Smooth muscle cell (in vitro differentiated cells): ENCODE measurements at regions not wholly inside any gene's neighbourhood (a gene's known extent, or its start where the extent isn't known, plus 50 kb on each side); places are given as distances from the start of the nearest gene placed in this dataset.

ENCODE experiments used
- DNase-seq: peaks from one replicate; lab custom pipeline; 2025; ENCODE audit not compliant: unreplicated experiment; lab: John Stamatoyannopoulos, UW
- H2AFZ ChIP-seq: fragments of 200-600 bp; sonication (generic); 2 replicates; pipeline ENCODE4 v1.6.0; 2016; ENCODE audit warnings: antibody characterized with exemption, low read depth, mild to moderate bottlenecking
- H3F3A ChIP-seq: fragments of 200-600 bp; sonication (generic); 2 replicates; pipeline ENCODE4 v1.6.0; 2017; ENCODE audit warnings: antibody characterized with exemption, low read depth
- H3K27ac ChIP-seq: fragments of 200-600 bp; sonication (generic); 2 replicates; pipeline ENCODE4 v1.5.1; 2016; ENCODE audit warnings: low read depth, mild to moderate bottlenecking
- H3K27me3 ChIP-seq: fragments of 200-600 bp; sonication (generic); 2 replicates; pipeline ENCODE4 v1.6.1; 2016; ENCODE audit warnings: low read depth, mild to moderate bottlenecking
- H3K36me3 ChIP-seq: fragments of 200-600 bp; sonication (generic); 2 replicates; pipeline ENCODE4 v1.5.1; 2016; ENCODE audit warnings: low read depth
- H3K4me1 ChIP-seq: fragments of 200-600 bp; sonication (generic); 2 replicates; pipeline ENCODE4 v1.5.1; 2016; ENCODE audit warnings: low read depth
- H3K4me2 ChIP-seq: fragments of 200-600 bp; sonication (generic); 2 replicates; pipeline ENCODE4 v1.6.0; 2016; ENCODE audit warnings: mild to moderate bottlenecking
- H3K4me3 ChIP-seq: fragments of 200-600 bp; sonication (generic); 2 replicates; pipeline ENCODE4 v1.5.1; 2016; ENCODE audit warnings: mild to moderate bottlenecking
- H3K79me2 ChIP-seq: fragments of 200-600 bp; sonication (generic); 2 replicates; pipeline ENCODE4 v1.6.0; 2016; ENCODE audit warnings: low read depth, mild to moderate bottlenecking
- H3K9ac ChIP-seq: fragments of 200-600 bp; sonication (generic); 2 replicates; pipeline ENCODE4 v1.6.0; 2016; ENCODE audit warnings: low read depth
- H3K9me3 ChIP-seq: fragments of 200-600 bp; sonication (generic); replicated peaks from 2 replicates; pipeline ENCODE4 v1.5.1; 2016; ENCODE audit warnings: low read depth
- H4K20me1 ChIP-seq: fragments of 200-600 bp; sonication (generic); 2 replicates; pipeline ENCODE4 v1.6.0; 2016; ENCODE audit warnings: low read depth
- CTCF ChIP-seq: fragments of 200-600 bp; sonication (generic); IDR thresholded peaks from 2 replicates; pipeline ENCODE4 v1.5.1; 2017; ENCODE audit warnings: borderline replicate concordance, mild to moderate bottlenecking, antibody characterized with exemption; ENCODE audit not compliant: insufficient read depth, poor library complexity, severe bottlenecking
- WGBS: methylation state at CpG from one replicate; pipeline ENCODE4 v1.1.7; 2016; ENCODE audit warnings: low lambda C conversion rate; 5-methylcytosine and 5-hydroxymethylcytosine counted together

DNA sequence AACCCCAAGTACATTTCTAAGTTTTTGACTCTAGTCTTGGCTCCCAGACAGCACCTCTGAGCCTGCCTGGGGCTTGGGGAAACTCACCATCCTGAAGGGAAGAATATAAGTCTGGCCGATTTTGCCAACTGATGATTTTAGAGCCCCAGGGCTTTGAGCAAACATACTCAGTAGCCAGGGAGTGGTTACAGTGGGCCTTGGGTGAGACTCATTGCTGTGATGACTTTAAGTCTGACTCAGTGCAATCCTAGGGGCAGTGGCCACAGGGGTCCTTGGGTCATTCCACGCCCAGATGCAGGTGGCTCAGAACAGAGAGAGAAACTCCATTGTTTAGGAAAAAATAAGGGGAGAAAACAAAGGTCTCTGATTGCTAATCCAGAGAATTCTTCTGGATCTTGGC, 312.0 kb upstream of the EDIL3 start:
- no peak for DNase-seq
- no peak for TF ChIP-seq CTCF
- Histone ChIP-seq H3K4me1 (no peaks in the 10 kb centered on the region), H3K79me2 (no peaks in the 10 kb centered on the region), H3K9me3 (no peaks in the 10 kb centered on the region), H3F3A (no peaks in the 10 kb centered on the region), H2AFZ (no peak overlapping the region), H3K27me3 (no peaks in the 10 kb centered on the region), H3K27ac (no peak overlapping the region), H3K4me3 (no peak overlapping the region), H3K9ac (no peak overlapping the region), H3K36me3 (no peaks in the 10 kb centered on the region), H3K4me2 (no peak overlapping the region), H4K20me1 (no peaks in the 10 kb centered on the region)
- 44% methylated on average over 2 of the region's 2 CpGs for WGBS

DNA sequence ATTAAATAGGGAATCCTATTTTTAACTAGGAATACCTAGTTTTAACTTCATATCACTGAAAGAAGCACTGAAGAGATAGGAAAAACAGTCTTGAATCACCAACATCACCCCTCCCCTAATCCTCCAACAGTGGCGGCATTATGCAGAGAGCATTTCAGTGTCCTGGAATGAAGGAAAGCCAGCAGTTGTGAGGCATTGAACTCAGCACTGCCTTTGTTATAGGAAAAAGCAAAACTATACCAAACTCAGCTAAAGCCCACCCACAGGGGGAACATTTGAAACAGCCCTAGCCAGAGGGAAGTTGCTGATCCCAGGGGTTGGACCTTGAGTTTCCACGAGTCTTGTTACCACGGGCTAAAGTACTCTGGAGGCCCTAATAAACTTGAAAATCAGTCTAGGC, 310.6 kb upstream of the EDIL3 start:
- H3K4me3 ChIP-seq, result no peak overlapping the region
- H3K4me1 ChIP-seq, result no peaks in the 10 kb centered on the region
- H3K9ac ChIP-seq, result no peak overlapping the region
- no peaks in the 10 kb centered on the region for H3K27me3 ChIP-seq
- H3K27ac ChIP-seq, result no peak overlapping the region
- no peaks in the 10 kb centered on the region for H3K79me2 ChIP-seq
- no peak overlapping the region for H2AFZ ChIP-seq
- DNase-seq, result no peak
- no peaks in the 10 kb centered on the region for H4K20me1 ChIP-seq
- no peak overlapping the region for H3K4me2 ChIP-seq
- no peaks in the 10 kb centered on the region for H3K9me3 ChIP-seq
- WGBS, result 57% methylated on average over 3 of the region's 3 CpGs
- no peaks in the 10 kb centered on the region for H3K36me3 ChIP-seq
- no peak for TF ChIP-seq CTCF
- H3F3A ChIP-seq, result no peaks in the 10 kb centered on the region

DNA sequence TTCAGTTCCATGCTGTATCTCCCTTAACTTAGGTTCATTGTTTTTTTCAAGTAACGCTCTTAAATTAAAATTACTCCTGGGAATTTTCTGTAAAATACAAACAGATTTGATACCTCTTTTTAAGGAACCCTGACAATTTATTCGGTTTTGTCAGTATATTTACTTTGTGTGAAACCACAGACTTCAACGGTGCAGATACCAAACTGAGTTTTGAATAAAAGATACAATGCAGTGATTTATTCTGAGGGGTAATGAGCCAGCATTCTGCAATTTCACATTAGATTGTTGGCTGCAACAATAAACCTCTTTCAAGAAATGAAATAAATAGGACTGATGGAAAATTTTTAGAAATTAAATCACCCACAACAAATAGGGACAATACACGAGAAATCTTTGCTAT, 308.6 kb upstream of the EDIL3 start:
- Histone ChIP-seq H3K4me1 (no peaks in the 10 kb centered on the region), H3K9ac (no peak overlapping the region), H3F3A (no peaks in the 10 kb centered on the region), H3K4me3 (no peak overlapping the region), H3K27ac (no peak overlapping the region), H3K4me2 (no peak overlapping the region), H3K79me2 (no peaks in the 10 kb centered on the region), H4K20me1 (no peaks in the 10 kb centered on the region), H3K27me3 (no peaks in the 10 kb centered on the region), H3K36me3 (no peaks in the 10 kb centered on the region), H2AFZ (no peak overlapping the region), H3K9me3 (no peaks in the 10 kb centered on the region)
- no peak for TF ChIP-seq CTCF
- no peak for DNase-seq
- WGBS, result 91% methylated on average over 4 of the region's 4 CpGs

DNA sequence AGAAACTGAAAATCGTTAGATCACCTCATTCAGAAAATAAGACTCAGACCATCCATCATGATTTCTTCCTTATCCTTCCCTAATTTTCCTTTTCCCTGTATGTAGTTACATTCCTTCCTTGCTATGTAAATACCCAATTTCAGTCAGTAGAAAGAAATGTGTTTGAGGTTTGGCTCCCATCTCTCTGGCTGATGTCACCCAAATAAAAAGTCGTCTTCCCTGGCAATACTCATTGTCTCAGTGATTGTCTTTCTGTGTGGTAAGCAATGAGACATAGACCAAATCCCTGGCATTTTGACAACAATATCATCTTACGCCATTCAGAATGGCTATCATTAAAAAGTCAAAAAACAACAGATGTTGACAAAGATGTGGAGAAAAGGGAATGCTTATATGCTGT, 303.9 kb upstream of the EDIL3 start:
- Histone ChIP-seq H3K4me2 (no peak overlapping the region), H3K79me2 (no peaks in the 10 kb centered on the region), H3K27me3 (no peaks in the 10 kb centered on the region), H3K9ac (no peak overlapping the region), H3K27ac (no peak overlapping the region), H2AFZ (no peak overlapping the region), H3K4me3 (no peak overlapping the region), H3K4me1 (no peaks in the 10 kb centered on the region), H3K36me3 (no peaks in the 10 kb centered on the region), H3F3A (no peaks in the 10 kb centered on the region), H3K9me3 (no peaks in the 10 kb centered on the region), H4K20me1 (no peaks in the 10 kb centered on the region)
- WGBS, result 43% methylated on average over 3 of the region's 3 CpGs
- TF ChIP-seq CTCF, result no peak
- no peak for DNase-seq
